ENCODE measurements at regions not wholly inside any gene's neighbourhood (a gene's known extent, or its start where the extent isn't known, plus 50 kb on each side); places are given as distances from the start of the nearest gene placed in this dataset.

GRCh38 chr5:58299256-58299655, 160.6 kb downstream of the PLK2 start:
- TF ChIP-seq CTCF (IDR thresholded peaks at IDR 0.05): no peak
- TF ChIP-seq EZH2 (IDR thresholded peaks at IDR 0.05): no peak
- TF ChIP-seq EZH2phosphoT487 (IDR thresholded peaks at IDR 0.05): no peak
